SK-N-SH (cell line): ENCODE measurements at regions not wholly inside any gene's neighbourhood (a gene's known extent, or its start where the extent isn't known, plus 50 kb on each side); places are given as distances from the start of the nearest gene placed in this dataset.

Source experiments
- CTCF ChIA-PET: fragments of 300-600, 350-600 bp; formaldehyde crosslinking; extraction: SDS; loops from one replicate; lab custom pipeline; 2021; lab: Yijun Ruan, JAX
- POLR2A ChIA-PET: fragments of 350-600 bp; sonication (Branson Sonifier 250); formaldehyde crosslinking; extraction: SDS; loops from one replicate; lab custom pipeline; 2020; ENCODE audit warnings: antibody characterized with exemption, inconsistent platforms; lab: Yijun Ruan, JAX
- DNase-seq: peaks from one replicate; pipeline ENCODE4 v3.0.0; 2012
- H2AFZ ChIP-seq: fragments of 200-600 bp; sonication (generic); 2 replicates; pipeline ENCODE4 v1.8.1; 2016; ENCODE audit warnings: antibody characterized with exemption, mild to moderate bottlenecking, low read depth
- H3F3A ChIP-seq: fragments of 200-600 bp; sonication (generic); replicated peaks from 2 replicates; pipeline ENCODE3; 2016; ENCODE audit warnings: antibody characterized with exemption, mild to moderate bottlenecking; ENCODE audit not compliant: insufficient read depth
- H3K27ac ChIP-seq, 2 experiments: fragments of 200-500 bp in 1 of 2; fragments of 200-600 bp in 1 of 2; sonication (Bioruptor generic) in 1 of 2; sonication (generic), shearing (Covaris generic) in 1 of 2; 2 replicates each; pipeline versions ENCODE4 v1.5.1 to v1.6.1; 2014 to 2016; ENCODE audit warnings: low read depth in 2 of 2, inconsistent platforms in 1 of 2, low read length in 1 of 2, mild to moderate bottlenecking in 1 of 2, mixed read lengths in 1 of 2
- H3K27me3 ChIP-seq: fragments of 200-600 bp; sonication (generic), shearing (Covaris generic); 2 replicates; pipeline ENCODE4 v1.6.1; 2016; ENCODE audit warnings: mixed run types; ENCODE audit not compliant: insufficient read depth
- H3K36me3 ChIP-seq, 2 experiments: fragments of 200-500 bp in 1 of 2; fragments of 200-600 bp in 1 of 2; sonication (Bioruptor generic) in 1 of 2; sonication (generic) in 1 of 2; replicated peaks in 1 of 2; 2 replicates each; pipeline versions ENCODE3 to v1.5.1; 2014 to 2016; ENCODE audit warnings: low read length in 1 of 2, mild to moderate bottlenecking in 1 of 2; ENCODE audit not compliant: insufficient read depth in 2 of 2, control insufficient read depth in 1 of 2
- H3K4me1 ChIP-seq, 2 experiments: fragments of 200-500 bp in 1 of 2; fragments of 200-600 bp in 1 of 2; sonication (Bioruptor generic) in 1 of 2; sonication (generic), shearing (Covaris generic) in 1 of 2; 2 replicates each; pipeline versions ENCODE4 v1.5.1 to v1.6.1; 2014 to 2016; ENCODE audit warnings: low read depth in 1 of 2, low read length in 1 of 2, mixed run types in 1 of 2; ENCODE audit not compliant: insufficient read depth in 2 of 2, control insufficient read depth in 1 of 2
- H3K4me2 ChIP-seq: fragments of 200-600 bp; sonication (generic), shearing (Covaris generic); 2 replicates; pipeline ENCODE4 v1.6.1; 2017; ENCODE audit warnings: mixed run types
- H3K4me3 ChIP-seq, 2 experiments: fragments of 200-500 bp in 1 of 2; fragments of 200-600 bp in 1 of 2; sonication (Bioruptor generic) in 1 of 2; sonication (generic), shearing (Covaris generic) in 1 of 2; 2 replicates each; pipeline versions ENCODE4 v1.5.1 to v1.8.1; 2014 to 2016; ENCODE audit warnings: low read depth in 2 of 2, inconsistent platforms in 1 of 2, low read length in 1 of 2, mild to moderate bottlenecking in 1 of 2, mixed read lengths in 1 of 2, moderate library complexity in 1 of 2
- H3K79me2 ChIP-seq: fragments of 200-600 bp; sonication (generic); 2 replicates; pipeline ENCODE4 v1.8.1; 2017; ENCODE audit warnings: mild to moderate bottlenecking; ENCODE audit not compliant: insufficient read depth
- H3K9ac ChIP-seq: fragments of 200-600 bp; sonication (generic); 2 replicates; pipeline ENCODE4 v1.6.1; 2017; ENCODE audit warnings: mixed run types
- H3K9me2 ChIP-seq: fragments of 200-600 bp; sonication (generic); 2 replicates; pipeline ENCODE4 v1.6.1; 2017; ENCODE audit warnings: mixed run types
- H3K9me3 ChIP-seq: fragments of 200-600 bp; sonication (generic); 2 replicates; pipeline ENCODE4 v1.6.1; 2017; ENCODE audit warnings: mixed run types, mild to moderate bottlenecking, moderate library complexity
- H4K20me1 ChIP-seq: fragments of 200-600 bp; sonication (generic); 2 replicates; pipeline ENCODE4 v1.6.1; 2017; ENCODE audit warnings: mild to moderate bottlenecking, mixed run types; ENCODE audit not compliant: insufficient read depth
- CHD2 ChIP-seq: fragments of 150-350 bp; IDR thresholded peaks from 2 replicates; pipeline ENCODE4 v1.6.1; 2018; ENCODE audit warnings: low read length; ENCODE audit not compliant: partially characterized antibody
- ELF1 ChIP-seq: IDR thresholded peaks from 2 replicates; pipeline ENCODE4 v1.4.0; 2012
- FOXJ3 ChIP-seq: sonication (generic); formaldehyde crosslinking; IDR thresholded peaks from 2 replicates; pipeline ENCODE4 v1.5.1; 2020; ENCODE audit warnings: mild to moderate bottlenecking, missing genetic modification reagents
- FOXM1 ChIP-seq: IDR thresholded peaks from 2 replicates; pipeline ENCODE4 v1.4.0; 2012; ENCODE audit warnings: low read depth, mild to moderate bottlenecking
- GABPA ChIP-seq: IDR thresholded peaks from 2 replicates; pipeline ENCODE4 v1.4.0; 2012; ENCODE audit warnings: low read depth, mild to moderate bottlenecking
- IRF3 ChIP-seq: fragments of 150-350 bp; IDR thresholded peaks from 2 replicates; pipeline ENCODE4 v1.6.1; 2016; ENCODE audit warnings: mild to moderate bottlenecking, low read depth, low read length
- MEF2A ChIP-seq: IDR thresholded peaks from 2 replicates; pipeline ENCODE4 v1.4.0; 2012; ENCODE audit warnings: low read depth, borderline replicate concordance
- MXI1 ChIP-seq: IDR thresholded peaks from 2 replicates; pipeline ENCODE4 v1.6.1; 2012; ENCODE audit warnings: mild to moderate bottlenecking, low read depth, low read length, improper control_type of control experiment
- NFIC ChIP-seq: IDR thresholded peaks from 2 replicates; pipeline ENCODE4 v1.4.0; 2012; ENCODE audit warnings: borderline replicate concordance
- NRF1 ChIP-seq: IDR thresholded peaks from 2 replicates; pipeline ENCODE4 v1.6.1; 2012; ENCODE audit warnings: low read depth, mild to moderate bottlenecking, low read length
- PBX3 ChIP-seq: IDR thresholded peaks from 2 replicates; pipeline ENCODE4; 2012
- POLR2AphosphoS5 ChIP-seq: IDR thresholded peaks from 2 replicates; pipeline ENCODE4 v1.6.1; 2012; ENCODE audit warnings: low read depth, low read length
- RAD21 ChIP-seq: IDR thresholded peaks from 2 replicates; pipeline ENCODE4 v1.6.1; 2012; ENCODE audit warnings: mild to moderate bottlenecking, low read length
- RFX5 ChIP-seq: IDR thresholded peaks from 2 replicates; pipeline ENCODE4 v1.6.1; 2012; ENCODE audit warnings: mild to moderate bottlenecking, improper control_type of control experiment, low read length
- SIN3A ChIP-seq: IDR thresholded peaks from 2 replicates; pipeline ENCODE4 v1.6.1; 2012; ENCODE audit warnings: low read depth, mild to moderate bottlenecking, low read length, moderate library complexity, borderline replicate concordance
- SMC3 ChIP-seq: IDR thresholded peaks from 2 replicates; pipeline ENCODE4 v1.6.1; 2012; ENCODE audit warnings: low read depth, low read length, improper control_type of control experiment
- TAF1 ChIP-seq: IDR thresholded peaks from 2 replicates; pipeline ENCODE4 v1.6.1; 2012; ENCODE audit warnings: low read depth, mild to moderate bottlenecking, low read length, moderate library complexity, borderline replicate concordance
- YY1 ChIP-seq: IDR thresholded peaks from 2 replicates; pipeline ENCODE4 v1.4.0; 2012; ENCODE audit warnings: low read depth, mild to moderate bottlenecking
- ZBTB33 ChIP-seq: IDR thresholded peaks from 2 replicates; pipeline ENCODE4 v1.4.0; 2012; ENCODE audit warnings: low read depth, borderline replicate concordance
- WGBS: methylation state at CpG from one replicate; pipeline ENCODE4 v1.1.6; 2017; ENCODE audit warnings: low lambda C conversion rate; 5-methylcytosine and 5-hydroxymethylcytosine counted together

- Histone ChIP-seq H4K20me1 (no peaks in the 10 kb centered on the region), H3K9ac (no peak overlapping the region), H3F3A (no peaks in the 10 kb centered on the region), H3K9me2 (no peaks in the 10 kb centered on the region), H3K4me2 (no peak overlapping the region), H3K27ac (no peak overlapping the region), H3K36me3 (no peaks in the 10 kb centered on the region), H3K9me3 (no peaks in the 10 kb centered on the region), H2AFZ (peak overlapping the region; percentile 8; the same call in 1 of the 2 replicates), H3K4me1 (no peaks in the 10 kb centered on the region), H3K79me2 (no peaks in the 10 kb centered on the region), H3K27me3 (no peaks in the 10 kb centered on the region), H3K4me3 (no peak overlapping the region)
- DNase-seq = no peak
- CTCF ChIA-PET = no interaction called here
- TF ChIP-seq SIN3A = no peak
- no peak for TF ChIP-seq GABPA
- TF ChIP-seq POLR2AphosphoS5 = no peak
- no peak for TF ChIP-seq ZBTB33
- TF ChIP-seq CHD2 = no peak
- no peak for TF ChIP-seq TAF1
- TF ChIP-seq ELF1 = no peak
- no peak for TF ChIP-seq FOXJ3
- TF ChIP-seq IRF3 = no peak
- no peak for TF ChIP-seq NFIC
- no peak for TF ChIP-seq RFX5
- no peak for TF ChIP-seq SMC3
- no peak for TF ChIP-seq YY1
- TF ChIP-seq PBX3 = no peak
- no peak for TF ChIP-seq MEF2A
- no peak for TF ChIP-seq FOXM1
- TF ChIP-seq RAD21 = no peak
- no peak for TF ChIP-seq NRF1
- TF ChIP-seq MXI1 = no peak
- POLR2A ChIA-PET = no interaction called here
- 65% methylated on average over 1 of the region's 1 CpG for WGBS
Measured at GRCh38 chr10:36202881-36203280, 560.8 kb upstream of the FZD8 start.
